NCI-H1436 treated with DMSO at 0.1 percent for 48 hours (cell line): ENCODE measurements at regions not wholly inside any gene's neighbourhood (a gene's known extent, or its start where the extent isn't known, plus 50 kb on each side); places are given as distances from the start of the nearest gene placed in this dataset.

Source experiments
- DNase-seq: peaks from one replicate; lab custom pipeline; 2025; lab: John Stamatoyannopoulos, UW

- DNase-seq: no peak
These were observed 819.5 kb downstream of the BCL11A start for GRCh38 chr2:59733970-59734369.

DNA sequence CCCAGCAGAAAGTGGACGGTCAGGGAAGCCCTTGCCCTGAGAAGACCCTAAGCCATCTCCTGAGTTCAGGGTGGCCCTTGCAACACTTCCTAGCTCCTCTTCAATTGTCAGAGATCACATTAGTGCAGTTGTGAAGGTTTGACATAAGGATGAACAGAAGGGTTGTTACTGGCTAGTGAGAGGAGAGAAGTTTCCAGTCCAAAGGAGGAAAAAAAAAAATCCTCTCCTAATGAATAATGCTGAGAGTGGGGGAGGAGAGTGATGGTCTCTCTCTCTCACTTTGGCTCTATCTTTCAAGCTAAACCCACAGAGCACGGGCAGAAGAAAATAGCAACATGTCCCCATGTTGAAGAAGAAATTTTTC lies 819.9 kb downstream of the BCL11A start:
- no peak for DNase-seq

GRCh38 chr2:59732871-59733566 lies 820.4 kb downstream of the BCL11A start:
- no peak for DNase-seq

- DNase-seq: no peak
These were observed 826.3 kb downstream of the BCL11A start for GRCh38 chr2:59727121-59727590.

DNA sequence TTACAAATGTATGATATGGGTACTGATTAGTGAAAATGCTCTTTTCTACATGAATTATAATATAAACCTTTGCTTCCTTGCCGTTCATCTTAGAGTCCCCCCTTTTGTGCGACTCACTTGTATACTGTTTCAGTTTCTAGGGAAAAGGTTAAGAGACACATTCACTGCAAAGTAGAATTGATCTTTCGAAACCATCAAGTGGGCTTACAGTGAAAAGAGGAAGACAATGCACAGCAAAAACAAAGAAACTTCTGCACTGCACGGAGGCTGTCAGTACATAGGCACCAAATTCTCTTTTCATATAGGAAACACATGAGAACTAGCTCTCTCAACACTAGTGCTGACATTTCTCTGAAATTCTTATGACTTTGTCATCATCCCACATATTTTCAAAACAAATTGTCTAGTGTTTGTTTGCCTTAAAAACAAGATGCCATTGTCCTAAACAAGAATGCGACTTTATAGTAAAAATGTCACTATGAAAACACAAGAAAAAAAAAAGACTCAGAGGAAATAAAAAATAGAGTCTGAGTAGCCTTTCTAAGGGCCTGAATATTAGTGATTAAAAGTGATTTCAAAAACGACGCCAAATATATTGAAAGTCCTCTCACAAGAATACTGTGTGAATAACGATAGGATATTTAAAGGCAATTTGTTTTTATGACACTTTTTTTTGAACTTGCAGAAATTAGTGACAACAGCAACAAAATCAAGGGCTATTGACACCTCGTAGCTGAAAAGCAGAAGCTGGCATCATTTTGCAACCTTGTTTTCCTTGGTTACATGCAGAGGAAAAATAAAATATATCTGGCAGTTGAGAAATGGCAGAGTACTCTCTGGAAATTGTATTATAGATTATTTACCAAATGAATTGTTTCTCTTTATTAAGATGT lies 827.0 kb downstream of the BCL11A start:
- DNase-seq: no peak

GRCh38 chr2:59724746-59725145 lies 828.7 kb downstream of the BCL11A start:
- no peak for DNase-seq

DNA sequence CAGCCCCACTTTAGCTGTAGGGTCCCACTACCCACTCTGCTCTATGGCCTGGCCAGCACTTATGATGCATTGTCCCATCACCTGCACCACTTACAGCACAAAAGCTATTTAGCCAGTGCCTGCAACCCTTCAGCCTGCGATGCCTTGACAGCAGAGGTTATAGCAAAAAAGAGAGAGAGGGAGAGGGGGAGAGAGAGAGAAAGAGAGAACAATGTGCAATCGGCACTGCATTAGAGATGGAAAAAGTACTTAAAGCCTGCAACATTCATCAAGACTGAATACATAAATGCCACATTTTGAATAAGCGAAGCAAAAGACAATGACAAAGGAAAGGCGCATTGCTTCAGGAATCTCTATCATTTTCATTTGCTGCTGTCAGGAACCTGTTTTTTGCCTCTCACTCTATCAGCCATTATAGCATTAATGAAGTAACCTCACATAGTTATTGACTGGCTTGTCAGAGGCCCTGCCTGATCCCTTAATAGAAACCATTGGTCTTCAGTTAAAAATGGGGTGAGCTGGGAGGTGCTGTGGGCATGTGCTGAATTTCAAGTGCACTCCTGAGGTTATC lies 833.1 kb downstream of the BCL11A start:
- DNase-seq: no peak

GRCh38 chr2:59713577-59713976 lies 839.9 kb downstream of the BCL11A start:
- DNase-seq: peak; percentile 17

- DNase-seq: no peak
These were observed 842.3 kb downstream of the BCL11A start for GRCh38 chr2:59711121-59711520.

- DNase-seq: no peak
These were observed 846.7 kb downstream of the BCL11A start for GRCh38 chr2:59706729-59707128.

DNA sequence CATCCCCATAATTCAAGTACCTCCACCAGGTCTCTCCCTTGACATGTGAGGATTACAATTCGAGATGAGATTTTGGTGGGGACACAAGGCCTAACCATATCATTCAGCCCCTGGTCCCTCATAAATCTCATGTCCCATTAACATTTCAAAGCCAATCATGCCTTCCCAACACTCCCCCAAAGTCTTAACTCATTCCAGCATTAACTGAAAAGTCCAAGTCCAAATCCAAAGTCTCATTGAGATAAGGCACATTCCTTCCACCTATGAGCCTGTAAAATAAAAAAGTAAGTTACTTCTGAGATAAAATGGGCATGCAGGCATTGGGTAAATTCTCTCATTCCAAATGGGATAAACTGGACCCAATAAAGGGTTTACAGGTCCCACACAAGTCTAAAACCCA lies 849.7 kb downstream of the BCL11A start:
- DNase-seq: no peak

GRCh38 chr2:59702026-59702425 lies 851.4 kb downstream of the BCL11A start:
- DNase-seq: no peak

- no peak for DNase-seq
These were observed 852.0 kb downstream of the BCL11A start for GRCh38 chr2:59701271-59701994.

GRCh38 chr2:59694176-59694575 lies 859.3 kb downstream of the BCL11A start:
- DNase-seq: no peak

GRCh38 chr2:59693231-59693959 lies 860.1 kb downstream of the BCL11A start:
- DNase-seq: no peak

DNA sequence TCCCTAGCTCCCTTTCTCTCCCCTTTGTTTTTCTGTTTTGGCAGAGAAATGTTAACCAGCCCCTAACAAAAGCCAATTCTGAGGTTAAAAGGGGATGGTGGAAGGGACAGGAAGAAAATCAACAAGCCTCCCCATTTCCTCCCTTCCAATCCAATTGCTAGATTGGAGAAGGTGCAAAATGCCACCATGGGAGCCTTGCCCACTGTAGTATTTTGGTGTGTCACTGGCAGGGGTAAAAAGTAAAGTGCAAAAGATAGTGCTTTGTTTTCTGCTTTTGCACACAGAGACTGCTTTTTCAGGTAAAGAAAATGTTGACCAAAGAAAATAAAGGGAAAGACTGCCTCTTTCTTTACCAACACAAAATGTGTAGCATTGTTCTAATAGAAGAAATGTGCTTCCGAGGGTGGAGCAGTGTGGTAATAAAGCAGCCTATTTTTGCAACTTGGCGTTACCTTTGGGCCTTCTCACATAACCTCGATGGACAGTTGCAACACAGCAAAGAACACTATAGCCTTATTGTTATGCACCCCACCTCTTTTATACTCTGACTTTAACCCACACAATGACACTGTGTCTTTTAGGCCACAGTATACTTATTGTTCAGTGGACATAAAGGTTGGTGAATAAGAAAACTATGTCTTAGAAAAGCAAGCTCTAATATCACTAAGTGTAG lies 861.8 kb downstream of the BCL11A start:
- DNase-seq: no peak

GRCh38 chr2:59690849-59691248 lies 862.6 kb downstream of the BCL11A start:
- no peak for DNase-seq

DNA sequence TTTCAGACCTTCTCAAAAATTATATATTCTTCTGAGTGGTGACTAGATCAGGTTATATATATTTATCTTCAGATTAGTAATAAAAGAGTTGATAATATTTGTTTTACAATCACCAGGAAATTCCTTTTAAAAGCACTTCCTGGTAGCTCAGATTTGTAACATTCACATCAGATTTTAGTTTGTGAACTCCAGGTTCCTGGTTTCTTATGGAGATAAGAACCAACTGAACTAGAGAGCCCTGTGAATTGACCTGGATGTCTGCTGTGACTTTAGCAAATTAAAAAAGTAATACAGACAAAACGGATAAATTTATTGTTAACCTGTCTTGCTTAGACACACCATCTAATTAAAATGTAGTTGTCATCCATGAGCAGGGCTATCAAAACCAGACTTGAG lies 868.7 kb downstream of the BCL11A start:
- DNase-seq: no peak

DNA sequence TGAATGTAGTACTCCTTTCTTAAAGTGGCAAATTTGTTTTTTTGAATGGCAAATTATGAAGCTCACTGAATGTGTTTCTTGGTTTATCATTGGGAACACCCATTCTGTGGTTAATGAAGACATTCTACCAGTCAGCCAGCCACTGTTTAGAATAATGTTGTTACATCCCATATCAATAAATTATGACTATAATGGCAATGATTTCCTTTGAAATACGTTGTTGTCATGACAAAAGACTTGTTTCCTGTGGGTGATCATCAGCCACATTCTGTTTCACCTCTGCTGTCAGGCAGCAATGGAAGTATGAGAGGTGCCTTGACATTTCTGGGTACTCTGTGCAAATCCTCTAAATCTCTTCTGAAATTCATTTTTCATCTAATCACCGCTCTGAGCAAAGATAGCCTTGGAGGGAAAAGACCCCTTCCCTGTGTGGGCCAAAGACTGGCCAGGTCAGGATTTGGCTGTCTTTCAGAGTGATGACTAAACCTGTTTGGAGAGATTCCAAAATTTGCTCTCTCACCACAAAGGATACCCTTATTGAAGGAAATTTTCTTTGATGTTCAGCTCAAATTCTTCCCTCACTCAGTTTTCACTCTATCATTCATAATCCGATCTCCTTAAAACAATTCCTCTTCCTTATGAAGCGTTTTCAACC lies 869.2 kb downstream of the BCL11A start:
- no peak for DNase-seq

DNA sequence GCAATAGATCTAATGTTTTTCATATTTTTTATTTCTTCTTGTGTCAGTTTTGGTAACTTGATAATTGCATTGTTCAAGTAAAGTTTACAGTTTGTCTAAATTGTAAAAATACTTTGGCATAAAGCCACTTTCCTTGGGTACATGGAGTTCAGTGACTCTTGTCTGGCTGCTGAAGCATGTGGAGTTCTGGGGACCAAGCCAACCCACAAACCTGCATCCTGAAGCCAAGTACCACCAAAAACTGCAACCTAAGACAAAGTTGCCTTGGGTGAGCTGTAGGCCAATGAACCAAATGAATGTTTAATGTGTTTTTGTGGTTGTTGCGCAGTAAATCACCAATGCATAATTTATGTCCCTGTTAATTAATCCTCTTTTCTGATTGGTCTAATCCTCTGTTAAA lies 872.6 kb downstream of the BCL11A start:
- no peak for DNase-seq

DNA sequence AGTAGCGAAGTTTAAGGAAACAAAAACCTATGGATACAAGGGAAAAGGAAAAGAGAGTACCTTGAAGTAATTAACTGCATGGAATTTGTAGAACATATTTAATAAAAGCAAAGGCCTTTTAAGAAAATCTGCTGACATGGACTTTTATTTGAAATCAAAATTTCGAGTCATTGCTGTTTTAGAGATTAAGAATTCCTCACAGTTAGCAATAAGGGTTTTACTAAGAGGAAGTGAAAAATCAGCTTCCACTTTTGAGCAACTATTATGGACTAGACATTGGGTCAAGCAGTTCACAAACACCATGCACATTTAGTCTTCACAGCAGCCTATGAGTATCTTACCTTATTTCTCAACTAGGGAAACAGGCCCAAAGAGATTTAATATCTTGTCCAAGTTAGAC lies 876.3 kb downstream of the BCL11A start:
- DNase-seq: no peak
